Activated CD4-positive, alpha-beta T cell treated with anti-CD3 and anti-CD28 coated beads for 36 hours (primary cell): ENCODE measurements at regions not wholly inside any gene's neighbourhood (a gene's known extent, or its start where the extent isn't known, plus 50 kb on each side); places are given as distances from the start of the nearest gene placed in this dataset.
"Not testable (repeated sequence)": the region's sequence is repeated elsewhere in the genome, so short reads cannot be mapped to it uniquely, and the experiment has no call there.

Source experiments
- ATAC-seq: fragments of 200-7000 bp; cut with Tn5 transposase; one replicate; pipeline ENCODE4 v1.10.0; 2021; ENCODE audit warnings: mild to moderate bottlenecking, moderate library complexity
- CTCF ChIA-PET: fragments of 350-600 bp; sonication (Branson Sonifier 250); formaldehyde crosslinking; loops from one replicate; lab custom pipeline; 2021; ENCODE audit warnings: antibody characterized with exemption; lab: Charles Lee
- POLR2A ChIA-PET: fragments of 350-600 bp; sonication (Branson Sonifier 250); formaldehyde crosslinking; loops from one replicate; lab custom pipeline; 2021; ENCODE audit warnings: antibody characterized with exemption, inconsistent platforms; lab: Charles Lee
- DNase-seq: peaks from one replicate; pipeline ENCODE4 v3.0.0-alpha.2; 2020
- H3K27ac Mint-ChIP-seq: one replicate; pipeline ENCODE4 v1.8.0; 2021; ENCODE audit warnings: mixed read lengths
- H3K27me3 Mint-ChIP-seq: one replicate; pipeline ENCODE4 v1.8.0; 2021; ENCODE audit warnings: mixed read lengths
- H3K36me3 Mint-ChIP-seq: one replicate; pipeline ENCODE4 v1.8.0; 2021; ENCODE audit warnings: low read depth, mixed read lengths
- H3K4me1 Mint-ChIP-seq: one replicate; pipeline ENCODE4 v1.8.0; 2021; ENCODE audit warnings: mixed read lengths
- H3K4me3 Mint-ChIP-seq: one replicate; pipeline ENCODE4 v1.8.0; 2021; ENCODE audit warnings: mild to moderate bottlenecking, moderate library complexity, mixed read lengths
- H3K9me3 Mint-ChIP-seq: one replicate; pipeline ENCODE4 v1.8.0; 2021; ENCODE audit warnings: low read depth, mixed read lengths
- intact Hi-C, 2 experiments: fragments of 100-400 bp; cut with DNase I in 1 of 2; cut with micrococcal nuclease in 1 of 2; formaldehyde crosslinking; loops; one replicate each; pipeline versions ENCODE4 v1.14.2 to v1.15.1; 2022 to 2024; cut with DNase I, micrococcal nuclease

DNA sequence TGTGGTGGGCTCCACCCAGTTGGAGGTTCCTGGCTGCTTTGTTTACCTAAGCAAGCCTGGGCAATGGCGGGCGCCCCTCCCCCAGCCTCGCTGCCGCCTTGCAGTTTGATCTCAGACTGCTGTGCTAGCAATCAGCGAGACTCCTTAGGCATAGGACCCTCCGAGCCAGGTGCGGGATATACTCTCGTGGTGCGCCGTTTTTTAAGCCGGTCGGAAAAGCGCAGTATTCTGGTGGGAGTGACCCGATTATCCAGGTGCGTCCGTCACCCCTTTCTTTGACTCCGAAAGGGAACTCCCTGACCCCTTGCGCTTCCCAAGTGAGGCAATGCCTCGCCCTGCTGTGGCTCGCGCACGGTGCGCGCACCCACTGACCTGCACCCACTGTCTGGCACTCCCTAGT is 1719.9 kb downstream of the BRINP3 start:
- intact Hi-C loops, DNase-seq, H3K27me3 Mint-ChIP-seq, H3K36me3 Mint-ChIP-seq, H3K4me1 Mint-ChIP-seq, POLR2A ChIA-PET, H3K9me3 Mint-ChIP-seq, CTCF ChIA-PET, H3K27ac Mint-ChIP-seq, H3K4me3 Mint-ChIP-seq, ATAC-seq: not testable (repeated sequence)

- Mint-ChIP-seq H3K36me3 (no peaks in the 10 kb centered on the region), H3K27ac (no peak overlapping the region), H3K4me1 (no peaks in the 10 kb centered on the region), H3K27me3 (no peaks in the 10 kb centered on the region), H3K9me3 (peaks cover 1% of the 10 kb centered on the region), H3K4me3 (no peak overlapping the region)
- POLR2A ChIA-PET: no interaction called here
- DNase-seq (no peak), ATAC-seq (no peak)
- intact Hi-C loops: no loop called here
- CTCF ChIA-PET: no interaction called here
Measured at GRCh38 chr1:188761226-188761625, 1716.4 kb downstream of the BRINP3 start.

DNA sequence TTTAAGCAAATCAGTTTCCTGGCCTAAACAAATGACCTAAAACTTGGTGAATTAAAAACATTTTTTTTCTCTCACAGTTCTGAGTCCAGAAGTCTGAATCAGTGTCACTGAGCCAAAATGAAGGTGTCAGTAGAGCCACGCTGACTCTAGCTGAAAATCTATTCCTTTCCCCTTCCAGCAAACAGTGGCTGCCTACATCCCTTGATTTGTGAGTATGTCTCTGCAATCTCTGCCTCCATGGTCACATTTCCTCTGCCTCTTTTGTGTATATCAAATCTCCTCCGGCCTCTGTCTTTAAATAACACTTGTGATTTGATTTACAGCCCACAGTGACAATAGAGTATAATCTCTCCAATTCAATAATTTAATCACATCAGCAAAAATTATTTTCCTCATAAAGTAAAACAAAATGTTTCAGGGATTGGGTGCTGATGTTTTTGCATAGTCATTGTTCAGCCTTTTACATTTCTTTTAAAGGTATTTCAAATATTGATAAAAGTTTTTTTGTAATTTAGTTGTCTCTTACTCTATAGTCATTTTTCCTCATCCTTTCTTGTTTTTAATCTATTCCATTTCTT is 1715.4 kb downstream of the BRINP3 start:
- Mint-ChIP-seq H3K4me1 (no peaks in the 10 kb centered on the region), H3K36me3 (no peaks in the 10 kb centered on the region), H3K9me3 (peaks cover 3% of the 10 kb centered on the region), H3K27ac (no peak overlapping the region), H3K4me3 (no peak overlapping the region), H3K27me3 (no peaks in the 10 kb centered on the region)
- DNase-seq: no peak
- POLR2A ChIA-PET: no interaction called here
- CTCF ChIA-PET: no interaction called here
- intact Hi-C loops: no loop called here
- no peak for ATAC-seq

- no peak overlapping the region for H3K4me3 Mint-ChIP-seq
- no peak overlapping the region for H3K27ac Mint-ChIP-seq
- peaks cover 3% of the 10 kb centered on the region for H3K9me3 Mint-ChIP-seq
- ATAC-seq (no peak), DNase-seq (no peak)
- intact Hi-C loops: no loop called here
- ChIA-PET CTCF (no interaction called here), POLR2A (no interaction called here)
- H3K4me1 Mint-ChIP-seq: no peaks in the 10 kb centered on the region
- H3K27me3 Mint-ChIP-seq: no peaks in the 10 kb centered on the region
- H3K36me3 Mint-ChIP-seq: no peaks in the 10 kb centered on the region
Measured at GRCh38 chr1:188763541-188763940, 1714.1 kb downstream of the BRINP3 start.

DNA sequence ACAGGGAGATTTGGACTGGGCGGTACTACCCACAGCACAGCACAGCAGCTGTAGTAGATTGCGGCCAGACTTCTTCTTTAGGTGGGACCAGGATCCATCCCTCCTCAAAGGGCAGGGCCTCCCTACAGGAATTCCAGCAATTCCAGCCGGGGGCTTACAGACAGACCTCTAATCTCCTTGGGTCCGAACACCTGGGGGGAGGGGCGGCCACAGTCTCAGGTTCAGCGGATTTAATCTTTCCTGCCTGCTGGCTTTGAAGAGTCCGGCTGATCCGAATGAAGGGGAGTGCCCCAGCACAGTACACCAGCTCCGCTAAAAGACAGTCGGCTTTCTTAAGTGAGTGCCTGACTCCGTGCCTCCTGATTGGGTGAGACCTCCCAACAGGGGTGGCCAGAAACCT is 1708.5 kb downstream of the BRINP3 start:
- DNase-seq (no peak), ATAC-seq (no peak)
- Mint-ChIP-seq H3K36me3 (no peaks in the 10 kb centered on the region), H3K27me3 (no peaks in the 10 kb centered on the region), H3K4me1 (no peaks in the 10 kb centered on the region), H3K4me3 (no peak overlapping the region), H3K27ac (no peak overlapping the region), H3K9me3 (peaks cover 23% of the 10 kb centered on the region)
- ChIA-PET CTCF (no interaction called here), POLR2A (no interaction called here)
- intact Hi-C loops: no loop called here

GRCh38 chr1:188769936-188770335 is 1707.7 kb downstream of the BRINP3 start:
- Mint-ChIP-seq H3K4me3 (no peak overlapping the region), H3K9me3 (peaks cover 23% of the 10 kb centered on the region), H3K27me3 (no peaks in the 10 kb centered on the region), H3K4me1 (no peaks in the 10 kb centered on the region), H3K27ac (no peak overlapping the region), H3K36me3 (no peaks in the 10 kb centered on the region)
- POLR2A ChIA-PET: no interaction called here
- ATAC-seq: no peak
- DNase-seq: no peak
- intact Hi-C loops: no loop called here
- CTCF ChIA-PET: no interaction called here

- CTCF ChIA-PET: no interaction called here
- no peaks in the 10 kb centered on the region for H3K27me3 Mint-ChIP-seq
- no peak overlapping the region for H3K4me3 Mint-ChIP-seq
- DNase-seq (no peak), ATAC-seq (no peak)
- H3K4me1 Mint-ChIP-seq: no peaks in the 10 kb centered on the region
- POLR2A ChIA-PET: no interaction called here
- no peaks in the 10 kb centered on the region for H3K36me3 Mint-ChIP-seq
- peaks cover 5% of the 10 kb centered on the region for H3K9me3 Mint-ChIP-seq
- intact Hi-C loops: no loop called here
- no peak overlapping the region for H3K27ac Mint-ChIP-seq
Measured at GRCh38 chr1:188778578-188778977, 1699.1 kb downstream of the BRINP3 start.

GRCh38 chr1:188782220-188782841 is 1695.3 kb downstream of the BRINP3 start:
- H3K4me1 Mint-ChIP-seq: no peaks in the 10 kb centered on the region
- H3K4me3 Mint-ChIP-seq: no peak overlapping the region
- peaks cover 5% of the 10 kb centered on the region for H3K9me3 Mint-ChIP-seq
- peak; percentile 6 for DNase-seq
- no peaks in the 10 kb centered on the region for H3K27me3 Mint-ChIP-seq
- ChIA-PET CTCF (no interaction called here), POLR2A (no interaction called here)
- intact Hi-C loops: no loop called here
- no peak for ATAC-seq
- H3K36me3 Mint-ChIP-seq: no peaks in the 10 kb centered on the region
- no peak overlapping the region for H3K27ac Mint-ChIP-seq

GRCh38 chr1:188794969-188795368 is 1682.7 kb downstream of the BRINP3 start:
- intact Hi-C loops: no loop called here
- H3K36me3 Mint-ChIP-seq: no peaks in the 10 kb centered on the region
- no peak overlapping the region for H3K27ac Mint-ChIP-seq
- ATAC-seq (no peak), DNase-seq (no peak)
- H3K27me3 Mint-ChIP-seq: no peaks in the 10 kb centered on the region
- peaks cover 10% of the 10 kb centered on the region for H3K9me3 Mint-ChIP-seq
- CTCF ChIA-PET: interaction anchor here (0.6 kb wide), 1 partner anchor 11 kb away, joined by 3 read pairs; no protein-coding TSS in a partner anchor
- no peak overlapping the region for H3K4me3 Mint-ChIP-seq
- H3K4me1 Mint-ChIP-seq: no peaks in the 10 kb centered on the region
- POLR2A ChIA-PET: interaction anchor here (0.6 kb wide), 1 partner anchor 1882 kb away, joined by 5 read pairs; no protein-coding TSS in a partner anchor

DNA sequence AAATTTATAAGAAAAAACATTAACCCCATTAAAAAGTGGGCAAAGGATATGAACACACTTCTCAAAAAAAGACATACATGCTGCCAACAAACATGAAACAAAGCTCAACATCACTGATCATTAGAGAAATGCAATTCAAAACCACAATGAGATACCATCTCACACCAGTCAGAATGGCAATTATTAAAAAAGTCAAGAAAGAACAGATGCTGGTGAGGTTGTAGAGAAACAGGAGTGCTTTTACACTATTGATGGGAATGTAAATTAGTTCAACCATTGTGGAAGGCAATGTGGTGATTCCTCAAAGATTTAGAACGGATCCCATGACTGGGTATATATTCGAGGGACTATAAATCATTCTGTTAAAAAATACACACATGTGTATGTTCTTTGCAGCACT is 1665.5 kb downstream of the BRINP3 start:
- H3K27me3 Mint-ChIP-seq, intact Hi-C loops, H3K4me3 Mint-ChIP-seq, H3K27ac Mint-ChIP-seq, DNase-seq, CTCF ChIA-PET, H3K36me3 Mint-ChIP-seq, ATAC-seq, POLR2A ChIA-PET, H3K4me1 Mint-ChIP-seq: not testable (repeated sequence)
- H3K9me3 Mint-ChIP-seq: peaks cover 11% of the 10 kb centered on the region

- H3K27ac Mint-ChIP-seq, DNase-seq, CTCF ChIA-PET, H3K4me1 Mint-ChIP-seq, ATAC-seq, H3K27me3 Mint-ChIP-seq, H3K4me3 Mint-ChIP-seq, POLR2A ChIA-PET, intact Hi-C loops, H3K36me3 Mint-ChIP-seq: not testable (repeated sequence)
- peaks cover 11% of the 10 kb centered on the region for H3K9me3 Mint-ChIP-seq
Measured at GRCh38 chr1:188812836-188813573, 1664.7 kb downstream of the BRINP3 start.

DNA sequence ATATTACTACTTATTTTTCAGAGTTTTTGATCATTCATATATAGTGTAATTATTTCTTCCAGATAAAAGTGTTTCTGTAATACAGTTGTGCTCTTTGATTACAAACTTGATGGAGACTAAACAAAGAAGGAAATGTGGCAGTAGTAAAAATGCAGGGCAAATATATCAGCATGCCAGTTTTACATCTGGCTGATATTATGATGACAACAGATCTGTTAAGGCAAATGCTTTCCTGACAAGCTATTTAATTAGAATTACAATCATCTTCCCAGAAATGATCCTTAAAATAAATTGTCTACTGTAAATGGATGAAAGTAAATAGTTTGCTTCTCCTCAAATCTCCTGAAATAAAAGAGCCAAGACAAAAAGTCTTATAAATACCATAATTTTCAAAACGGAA is 1659.8 kb downstream of the BRINP3 start:
- Mint-ChIP-seq H3K4me3 (no peak overlapping the region), H3K27ac (no peak overlapping the region), H3K27me3 (no peaks in the 10 kb centered on the region), H3K9me3 (peaks cover 3% of the 10 kb centered on the region), H3K4me1 (no peaks in the 10 kb centered on the region), H3K36me3 (no peaks in the 10 kb centered on the region)
- ChIA-PET CTCF (no interaction called here), POLR2A (no interaction called here)
- no peak for ATAC-seq
- intact Hi-C loops: no loop called here
- no peak for DNase-seq
